ENCODE measurements at regions not wholly inside any gene's neighbourhood (a gene's known extent, or its start where the extent isn't known, plus 50 kb on each side); places are given as distances from the start of the nearest gene placed in this dataset.

DNA sequence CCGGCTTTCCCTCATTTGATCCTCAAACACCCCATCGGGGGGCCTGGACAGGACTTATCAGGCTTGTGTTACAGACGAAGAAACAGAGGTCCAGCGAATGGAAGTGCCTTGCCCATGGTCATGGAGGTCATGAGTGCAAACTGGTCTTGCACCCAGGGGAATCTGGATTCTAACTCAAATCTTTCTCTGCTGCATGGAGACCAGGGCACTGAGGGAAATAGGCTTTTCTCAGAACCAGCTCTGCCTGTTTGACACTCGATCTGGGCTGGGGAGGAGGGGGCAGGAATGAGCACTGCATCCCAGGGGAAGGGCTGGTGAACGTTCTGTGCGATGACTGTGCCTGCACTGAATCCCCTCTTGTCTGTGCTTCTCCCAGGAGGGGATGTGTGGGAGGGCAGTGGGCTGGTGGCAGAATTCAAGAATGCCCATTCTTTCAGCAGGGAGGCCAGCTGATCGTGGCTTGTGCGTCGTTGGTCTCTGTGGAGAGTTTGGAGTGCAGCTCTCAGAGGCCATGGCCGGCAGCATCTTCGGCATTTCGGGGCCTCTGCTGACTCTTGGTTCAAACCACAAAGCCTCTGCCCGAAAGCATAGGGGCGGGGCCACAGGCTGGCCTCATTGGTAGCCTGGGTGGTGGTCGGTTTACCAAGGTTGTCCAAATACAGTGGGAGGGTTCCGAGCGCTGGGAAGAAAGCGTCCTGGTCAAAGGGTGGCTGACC lies 171.6 kb downstream of the DDX1 start:
- peak in 1 of 2 experiments; percentile 33 for DNase-seq (ENCODE audit: low read depth in 1 of 2, low spot score in 2 of 2)
- no peak overlapping the region for H3K18ac ChIP-seq (ENCODE audit: extremely low read depth, low read length)
- H3K27me3 ChIP-seq (replicated peaks in 1 of 4; ENCODE audit: control insufficient read depth in 3 of 4, extremely low read depth in 1 of 4, insufficient read depth in 3 of 4, low read length in 3 of 4), result no peaks in the 10 kb centered on the region
- H3K14ac ChIP-seq (ENCODE audit: insufficient read length), result no peak overlapping the region
- peaks cover 0 to 3% of the 10 kb centered on the region in 2 experiments; a peak in 1 of 4 replicates for H3K9me3 ChIP-seq (ENCODE audit: insufficient read depth in 2 of 2, low read depth in 1 of 2, low read length in 1 of 2)
- no peak overlapping the region for H2BK15ac ChIP-seq (ENCODE audit: low read length)
- FAIRE-seq, result no peak
- no peak overlapping the region for H4K91ac ChIP-seq (replicated peaks; ENCODE audit: insufficient read length, low read length)
- H4K20me1 ChIP-seq (replicated peaks in 1 of 2; ENCODE audit: control insufficient read depth in 1 of 2, insufficient read depth in 2 of 2, low read length in 2 of 2), result no peaks in the 10 kb centered on the region
- H2BK5ac ChIP-seq (ENCODE audit: low read depth, low read length), result no peak overlapping the region
- no peaks in the 10 kb centered on the region for H3K79me1 ChIP-seq (ENCODE audit: low read depth, low read length)
- peaks cover 0 to 10% (median 1%) of the 10 kb centered on the region in 4 experiments; a peak in 3 of 7 replicates for H3K4me1 ChIP-seq (replicated peaks in 1 of 4; ENCODE audit: control insufficient read depth in 3 of 4, insufficient read depth in 4 of 4, low read length in 3 of 4)
- H2BK20ac ChIP-seq (ENCODE audit: low read length), result no peak overlapping the region
- H3K4me2 ChIP-seq (ENCODE audit: insufficient read depth in 1 of 2, low read depth in 2 of 2, low read length in 2 of 2), result no peak overlapping the region
- H2BK12ac ChIP-seq (ENCODE audit: low read depth, low read length), result no peak overlapping the region
- H3K4ac ChIP-seq (replicated peaks; ENCODE audit: insufficient read length, low read depth, low read length), result no peak overlapping the region
- POLR2A ChIA-PET (ENCODE audit: partially characterized antibody), result interaction anchor here (1.2 kb wide), 1 partner anchor 19 kb away, joined by 3 read pairs; no protein-coding TSS in a partner anchor
- no peak overlapping the region for H3K56ac ChIP-seq (replicated peaks; ENCODE audit: insufficient read length, low read depth, low read length)
- H3K23ac ChIP-seq (ENCODE audit: insufficient read length), result no peak overlapping the region
- H2AK5ac ChIP-seq (ENCODE audit: low read depth, low read length), result no peak overlapping the region
- no peak overlapping the region for H2BK120ac ChIP-seq (replicated peaks; ENCODE audit: low read depth, low read length)
- no peak overlapping the region for H3K27ac ChIP-seq (ENCODE audit: low read depth, low read length)
- WGBS, 2 experiments (ENCODE audit: extremely low coverage in 1 of 2, insufficient coverage in 1 of 2, insufficient read length in 1 of 2, insufficient replicate concordance in 2 of 2, low coverage in 1 of 2, low lambda C conversion rate in 2 of 2, missing lambda C conversion rate in 1 of 2), result 88% methylated on average over 19 of the region's 19 CpGs; no CpG with 5 or more reads in 1 of the 2 experiments
- no peak overlapping the region for H3K9ac ChIP-seq (replicated peaks in 1 of 4; ENCODE audit: extremely low read depth in 1 of 4, low read depth in 3 of 4, low read length in 3 of 4)
- H3K23me2 ChIP-seq (ENCODE audit: low read depth, low read length), result no peaks in the 10 kb centered on the region
- no peak overlapping the region for H3K4me3 ChIP-seq (ENCODE audit: extremely low read depth in 1 of 4, insufficient read depth in 2 of 4, low read depth in 3 of 4, low read length in 4 of 4)
- no peak for TF ChIP-seq SUZ12 (IDR thresholded peaks at IDR 0.05; ENCODE audit: low read length)
- no peak overlapping the region for H2AFZ ChIP-seq (ENCODE audit: low read length)
- peak overlapping the region; percentile 28 for H4K8ac ChIP-seq (ENCODE audit: extremely low read depth, insufficient read depth, low read length)
- CTCF ChIA-PET (ENCODE audit: partially characterized antibody), result interaction anchor here (0.8 to 3.2 kb wide), 4 partner anchors 14 to 744 kb away, joined by 3 to 23 read pairs (median 4); no protein-coding TSS in a partner anchor
- H3K36me3 ChIP-seq (ENCODE audit: control insufficient read depth in 2 of 4, insufficient read depth in 4 of 4, low read length in 3 of 4), result no peaks in the 10 kb centered on the region
- H4K5ac ChIP-seq (ENCODE audit: insufficient read length, low read depth, low read length), result no peak overlapping the region
- H3K79me2 ChIP-seq (ENCODE audit: control insufficient read depth in 1 of 2, insufficient read depth in 2 of 2, low read length in 2 of 2), result no peaks in the 10 kb centered on the region
